HL-60 (cell line): ENCODE measurements at regions not wholly inside any gene's neighbourhood (a gene's known extent, or its start where the extent isn't known, plus 50 kb on each side); places are given as distances from the start of the nearest gene placed in this dataset.

Experiments used
- CTCF ChIP-seq: IDR thresholded peaks from one replicate; pipeline ENCODE4 v1.5.1; 2011; ENCODE audit warnings: low read length, control low read depth, inconsistent platforms; ENCODE audit not compliant: insufficient read depth
- GABPA ChIP-seq: IDR thresholded peaks from 2 replicates; pipeline ENCODE4 v1.6.1; 2012; ENCODE audit warnings: low read depth
- SPI1 ChIP-seq: IDR thresholded peaks from 2 replicates; pipeline ENCODE4 v1.6.1; 2012; ENCODE audit warnings: low read depth, mild to moderate bottlenecking, borderline replicate concordance
- TF ChIP-seq, protein P1 (sequence below): IDR thresholded peaks from 2 replicates; pipeline ENCODE4 v1.6.1; 2012; ENCODE audit warnings: low read depth; ENCODE audit not compliant: insufficient replicate concordance

- TF ChIP-seq CTCF (no peak), SPI1 (no peak), GABPA (no peak)
- TF ChIP-seq, protein P1, sequence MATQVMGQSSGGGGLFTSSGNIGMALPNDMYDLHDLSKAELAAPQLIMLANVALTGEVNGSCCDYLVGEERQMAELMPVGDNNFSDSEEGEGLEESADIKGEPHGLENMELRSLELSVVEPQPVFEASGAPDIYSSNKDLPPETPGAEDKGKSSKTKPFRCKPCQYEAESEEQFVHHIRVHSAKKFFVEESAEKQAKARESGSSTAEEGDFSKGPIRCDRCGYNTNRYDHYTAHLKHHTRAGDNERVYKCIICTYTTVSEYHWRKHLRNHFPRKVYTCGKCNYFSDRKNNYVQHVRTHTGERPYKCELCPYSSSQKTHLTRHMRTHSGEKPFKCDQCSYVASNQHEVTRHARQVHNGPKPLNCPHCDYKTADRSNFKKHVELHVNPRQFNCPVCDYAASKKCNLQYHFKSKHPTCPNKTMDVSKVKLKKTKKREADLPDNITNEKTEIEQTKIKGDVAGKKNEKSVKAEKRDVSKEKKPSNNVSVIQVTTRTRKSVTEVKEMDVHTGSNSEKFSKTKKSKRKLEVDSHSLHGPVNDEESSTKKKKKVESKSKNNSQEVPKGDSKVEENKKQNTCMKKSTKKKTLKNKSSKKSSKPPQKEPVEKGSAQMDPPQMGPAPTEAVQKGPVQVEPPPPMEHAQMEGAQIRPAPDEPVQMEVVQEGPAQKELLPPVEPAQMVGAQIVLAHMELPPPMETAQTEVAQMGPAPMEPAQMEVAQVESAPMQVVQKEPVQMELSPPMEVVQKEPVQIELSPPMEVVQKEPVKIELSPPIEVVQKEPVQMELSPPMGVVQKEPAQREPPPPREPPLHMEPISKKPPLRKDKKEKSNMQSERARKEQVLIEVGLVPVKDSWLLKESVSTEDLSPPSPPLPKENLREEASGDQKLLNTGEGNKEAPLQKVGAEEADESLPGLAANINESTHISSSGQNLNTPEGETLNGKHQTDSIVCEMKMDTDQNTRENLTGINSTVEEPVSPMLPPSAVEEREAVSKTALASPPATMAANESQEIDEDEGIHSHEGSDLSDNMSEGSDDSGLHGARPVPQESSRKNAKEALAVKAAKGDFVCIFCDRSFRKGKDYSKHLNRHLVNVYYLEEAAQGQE: no peak
These were observed 67.0 kb upstream of the CCND1 start for GRCh38 chr11:69573761-69574607.
